ENCODE measurements at regions not wholly inside any gene's neighbourhood (a gene's known extent, or its start where the extent isn't known, plus 50 kb on each side); places are given as distances from the start of the nearest gene placed in this dataset.

DNA sequence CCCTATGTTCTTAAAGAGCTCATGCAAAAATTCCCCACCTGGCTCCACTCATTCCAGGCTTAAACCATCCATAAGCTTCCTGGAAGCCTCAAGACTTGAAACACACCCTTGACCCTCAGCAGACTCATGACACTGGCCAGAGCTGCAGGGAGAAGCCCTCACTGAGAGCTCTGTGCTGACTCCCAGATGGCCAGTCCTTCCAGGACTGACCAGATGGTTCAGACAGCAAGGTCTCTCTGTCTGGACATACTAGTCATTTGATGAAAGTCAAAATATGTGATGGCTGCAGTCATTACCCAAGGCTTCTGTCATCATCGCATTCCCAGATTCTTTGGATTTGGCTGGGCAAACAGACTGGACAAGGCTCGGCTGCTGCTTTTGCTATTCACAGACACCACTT lies 397.4 kb downstream of the FOXO1 start:
- TF ChIP-seq, protein P1, sequence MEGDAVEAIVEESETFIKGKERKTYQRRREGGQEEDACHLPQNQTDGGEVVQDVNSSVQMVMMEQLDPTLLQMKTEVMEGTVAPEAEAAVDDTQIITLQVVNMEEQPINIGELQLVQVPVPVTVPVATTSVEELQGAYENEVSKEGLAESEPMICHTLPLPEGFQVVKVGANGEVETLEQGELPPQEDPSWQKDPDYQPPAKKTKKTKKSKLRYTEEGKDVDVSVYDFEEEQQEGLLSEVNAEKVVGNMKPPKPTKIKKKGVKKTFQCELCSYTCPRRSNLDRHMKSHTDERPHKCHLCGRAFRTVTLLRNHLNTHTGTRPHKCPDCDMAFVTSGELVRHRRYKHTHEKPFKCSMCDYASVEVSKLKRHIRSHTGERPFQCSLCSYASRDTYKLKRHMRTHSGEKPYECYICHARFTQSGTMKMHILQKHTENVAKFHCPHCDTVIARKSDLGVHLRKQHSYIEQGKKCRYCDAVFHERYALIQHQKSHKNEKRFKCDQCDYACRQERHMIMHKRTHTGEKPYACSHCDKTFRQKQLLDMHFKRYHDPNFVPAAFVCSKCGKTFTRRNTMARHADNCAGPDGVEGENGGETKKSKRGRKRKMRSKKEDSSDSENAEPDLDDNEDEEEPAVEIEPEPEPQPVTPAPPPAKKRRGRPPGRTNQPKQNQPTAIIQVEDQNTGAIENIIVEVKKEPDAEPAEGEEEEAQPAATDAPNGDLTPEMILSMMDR (IDR thresholded peaks at IDR 0.05; ENCODE audit: insufficient read depth, low read depth, low read length, missing control alignments): no peak
- no peak for DNase-seq (ENCODE audit: low read depth)
- H3K4me3 ChIP-seq (ENCODE audit: low read depth, low read length): no peak overlapping the region

DNA sequence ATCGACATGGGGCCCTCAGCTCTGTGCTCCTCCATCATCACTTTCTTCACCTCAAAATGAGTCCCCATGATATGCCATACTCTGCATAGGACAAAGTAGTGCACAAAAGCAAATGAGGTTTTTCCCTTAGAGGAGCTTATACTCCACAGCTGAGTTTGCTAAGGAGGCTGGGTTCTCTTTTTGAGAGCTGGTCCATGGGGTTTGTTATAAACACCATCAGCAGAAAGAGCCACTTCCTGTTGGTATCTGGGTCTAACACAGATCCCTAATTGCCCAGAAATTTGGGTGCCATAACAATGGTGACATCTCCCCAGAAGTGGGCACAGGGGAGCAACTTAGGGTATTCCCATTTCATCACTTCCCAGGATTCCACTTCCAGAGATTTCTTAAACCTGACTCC lies 395.7 kb downstream of the FOXO1 start:
- TF ChIP-seq, protein P1 (IDR thresholded peaks at IDR 0.05; ENCODE audit: insufficient read depth, low read depth, low read length, missing control alignments): no peak
- H3K4me3 ChIP-seq (ENCODE audit: low read depth, low read length): no peak overlapping the region
- no peak for DNase-seq (ENCODE audit: low read depth)

DNA sequence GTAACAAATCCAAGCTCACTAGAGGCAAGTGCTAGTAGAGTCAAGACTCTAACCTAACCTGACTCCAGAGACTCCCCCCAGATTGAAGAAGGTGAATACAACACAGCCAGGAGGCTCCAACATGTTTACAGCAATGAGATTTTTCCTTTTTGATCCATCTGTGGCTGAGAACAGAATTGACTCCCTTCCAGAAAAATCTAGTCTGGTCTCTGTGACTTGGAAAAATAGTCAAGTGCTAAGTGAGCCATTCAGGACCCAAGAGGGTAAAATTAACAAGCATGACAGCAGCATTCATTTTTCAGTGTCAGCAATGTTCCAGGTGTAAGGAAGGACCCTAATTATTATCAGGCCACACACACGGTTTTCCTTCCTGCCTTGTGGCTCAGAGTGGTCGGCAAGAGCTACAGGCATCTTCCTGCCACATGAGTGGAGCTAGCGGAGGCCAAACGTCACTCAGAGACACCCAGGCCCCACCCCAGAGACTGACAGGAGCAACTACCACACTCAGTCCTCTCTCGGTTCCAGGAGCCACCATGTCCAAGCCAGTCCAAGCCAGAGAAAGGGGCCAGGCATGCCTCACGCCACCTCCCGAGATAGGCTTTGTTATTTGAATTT lies 395.1 kb downstream of the FOXO1 start:
- TF ChIP-seq, protein P1 (IDR thresholded peaks at IDR 0.05; ENCODE audit: insufficient read depth, low read depth, low read length, missing control alignments): no peak
- peak; percentile 23 for DNase-seq (ENCODE audit: low read depth)
- no peak overlapping the region for H3K4me3 ChIP-seq (ENCODE audit: low read depth, low read length)

DNA sequence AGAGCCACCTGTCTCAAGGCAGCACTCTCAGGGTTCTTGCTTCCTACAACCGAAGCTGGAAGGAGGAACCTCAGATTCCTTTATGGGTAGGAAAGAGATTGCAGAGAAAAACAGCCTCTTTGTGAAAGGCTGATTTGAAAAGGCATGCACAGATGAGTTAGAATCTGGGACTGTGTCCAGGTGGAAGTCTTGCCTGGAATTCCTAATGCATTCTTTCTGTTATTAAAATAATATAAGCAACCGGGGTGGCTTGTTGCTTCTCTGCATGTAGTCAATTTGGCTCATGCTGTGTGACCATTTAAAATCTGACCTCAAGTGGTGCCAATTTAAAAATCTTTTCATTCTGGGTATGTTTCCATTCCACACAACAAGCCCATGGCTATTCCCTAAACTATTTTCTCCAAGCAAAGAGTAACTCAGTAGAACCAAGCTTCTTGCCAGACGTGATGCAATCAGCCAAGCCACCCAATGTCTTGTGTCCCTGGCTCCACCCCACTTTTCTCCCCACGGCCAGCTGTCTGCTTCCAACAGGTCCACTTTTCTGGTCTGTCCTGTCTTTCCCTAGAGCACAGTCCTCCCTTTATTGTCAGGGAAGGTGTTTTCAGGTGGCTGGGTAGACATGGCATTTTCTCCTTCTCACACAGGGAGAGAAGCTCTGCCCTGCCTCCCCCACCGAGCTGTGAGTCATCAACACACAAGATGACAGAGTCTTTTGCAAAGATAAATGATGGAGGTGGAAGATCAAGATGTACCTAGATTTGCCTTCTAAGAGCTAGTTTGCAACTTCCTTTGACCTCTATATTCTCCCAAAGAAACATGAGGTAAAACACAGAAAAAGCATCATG lies 394.3 kb downstream of the FOXO1 start:
- no peak overlapping the region for H3K4me3 ChIP-seq (ENCODE audit: low read depth, low read length)
- no peak for DNase-seq (ENCODE audit: low read depth)

DNA sequence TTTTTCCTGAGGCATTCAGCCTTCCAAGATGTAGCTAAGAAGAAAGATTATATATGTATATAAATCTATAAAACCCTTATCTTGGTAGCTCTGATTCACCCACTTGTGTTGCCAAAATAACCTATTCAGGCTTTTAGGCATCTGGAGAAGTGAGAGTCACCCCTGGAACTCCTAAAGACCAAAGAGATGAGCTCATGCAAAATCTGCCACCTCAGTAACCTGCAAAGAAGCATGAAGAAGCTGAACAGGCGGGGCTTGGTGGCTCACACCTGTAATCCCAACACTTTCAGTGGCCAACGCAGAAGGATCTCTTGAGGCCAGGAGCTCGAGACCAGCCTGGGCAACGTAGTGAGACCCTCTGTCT lies 393.7 kb downstream of the FOXO1 start:
- TF ChIP-seq, protein P1 (IDR thresholded peaks at IDR 0.05; ENCODE audit: insufficient read depth, low read depth, low read length, missing control alignments): no peak

More for the DNA sequence above, 394.3 kb downstream of the FOXO1 start:
- TF ChIP-seq, protein P1 (IDR thresholded peaks at IDR 0.05; ENCODE audit: insufficient read depth, low read depth, low read length, missing control alignments): no peak

DNA sequence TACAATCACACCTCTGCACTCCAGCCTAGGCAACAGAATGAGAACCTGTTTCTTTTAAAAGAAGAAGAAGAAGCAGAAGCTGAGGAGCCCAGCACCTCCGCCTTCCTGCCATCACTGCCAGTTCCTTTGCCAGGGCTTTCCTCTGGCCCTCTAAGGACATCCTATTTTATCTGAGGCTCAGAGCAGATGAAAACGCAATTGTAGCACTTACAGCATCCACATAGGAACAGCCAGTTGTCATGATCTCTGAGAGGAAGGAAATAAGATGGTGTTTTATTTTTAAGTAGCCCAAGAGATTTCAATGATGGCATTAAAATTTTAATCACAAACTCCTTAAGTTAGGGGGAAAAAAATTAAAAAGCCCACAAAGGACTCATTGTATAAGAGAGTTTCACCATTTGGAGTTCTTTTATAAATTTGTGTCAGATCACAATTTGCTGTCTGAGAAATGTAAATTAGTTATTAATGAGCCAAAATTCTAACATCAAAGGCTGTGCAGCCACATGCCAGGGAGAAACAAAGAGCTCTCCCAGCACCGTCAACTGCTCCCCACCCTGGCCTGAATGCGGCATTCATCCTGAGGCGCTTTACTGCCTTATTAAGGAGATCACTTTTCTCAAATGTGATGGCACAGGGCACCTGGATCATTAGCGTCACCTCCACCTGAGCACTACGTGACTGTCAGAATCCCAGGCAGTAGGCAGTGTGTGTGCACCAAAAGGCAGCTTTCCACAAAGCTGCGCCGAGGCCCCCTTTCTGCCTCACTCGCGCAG lies 393.0 kb downstream of the FOXO1 start:
- TF ChIP-seq, protein P1 (IDR thresholded peaks at IDR 0.05; ENCODE audit: insufficient read depth, low read depth, low read length, missing control alignments): no peak
- DNase-seq (ENCODE audit: low read depth): no peak
- no peak overlapping the region for H3K4me3 ChIP-seq (ENCODE audit: low read depth, low read length)

More for the DNA sequence above, 393.7 kb downstream of the FOXO1 start:
- no peak for DNase-seq (ENCODE audit: low read depth)
- no peak overlapping the region for H3K4me3 ChIP-seq (ENCODE audit: low read depth, low read length)
